Body of pancreas (tissue), 4 donors: ENCODE measurements at regions not wholly inside any gene's neighbourhood (a gene's known extent, or its start where the extent isn't known, plus 50 kb on each side); places are given as distances from the start of the nearest gene placed in this dataset.

Experiments
- CTCF ChIP-seq, 7 experiments: fragments of 450-650 bp in 4 of 7; fragments of 200-600 bp in 3 of 7; sonication (generic) in 3 of 7; IDR thresholded peaks; one replicate each; pipeline ENCODE4 v1.5.1; 2016 to 2019; ENCODE audit warnings: antibody characterized with exemption in 7 of 7
- POLR2A ChIP-seq, 3 donors: fragments of 450-650 bp; IDR thresholded peaks; one replicate each; pipeline ENCODE4 v1.6.1; 2016; ENCODE audit warnings: antibody characterized with exemption in 3 of 3, mild to moderate bottlenecking in 2 of 3

- TF ChIP-seq CTCF (IDR thresholded peaks at IDR 0.05) (no peak), POLR2A (IDR thresholded peaks at IDR 0.05) (no peak)
These were observed 67.9 kb upstream of the GRK3 start for GRCh38 chr22:25496396-25497064.
